Gastrocnemius medialis (tissue), 4 donors: ENCODE measurements at regions not wholly inside any gene's neighbourhood (a gene's known extent, or its start where the extent isn't known, plus 50 kb on each side); places are given as distances from the start of the nearest gene placed in this dataset.

Experiments
- POLR2A ChIP-seq, 2 donors: fragments of 450-650 bp; IDR thresholded peaks; one replicate each; pipeline ENCODE4 v1.6.1; 2017; ENCODE audit warnings: antibody characterized with exemption in 2 of 2, mild to moderate bottlenecking in 2 of 2, moderate library complexity in 2 of 2
- TF ChIP-seq, protein P1 (sequence below), 5 experiments: fragments of 450-650 bp in 3 of 5; fragments of 200-600 bp in 2 of 5; sonication (generic) in 2 of 5; IDR thresholded peaks in 4 of 5; conservative IDR thresholded peaks in 1 of 5; 1 replicate in 4 of 5; 2 replicates in 1 of 5; pipeline ENCODE4 v1.5.1; 2016 to 2019; ENCODE audit warnings: antibody characterized with exemption in 5 of 5, mild to moderate bottlenecking in 3 of 5, moderate library complexity in 3 of 5

- TF ChIP-seq, protein P1, sequence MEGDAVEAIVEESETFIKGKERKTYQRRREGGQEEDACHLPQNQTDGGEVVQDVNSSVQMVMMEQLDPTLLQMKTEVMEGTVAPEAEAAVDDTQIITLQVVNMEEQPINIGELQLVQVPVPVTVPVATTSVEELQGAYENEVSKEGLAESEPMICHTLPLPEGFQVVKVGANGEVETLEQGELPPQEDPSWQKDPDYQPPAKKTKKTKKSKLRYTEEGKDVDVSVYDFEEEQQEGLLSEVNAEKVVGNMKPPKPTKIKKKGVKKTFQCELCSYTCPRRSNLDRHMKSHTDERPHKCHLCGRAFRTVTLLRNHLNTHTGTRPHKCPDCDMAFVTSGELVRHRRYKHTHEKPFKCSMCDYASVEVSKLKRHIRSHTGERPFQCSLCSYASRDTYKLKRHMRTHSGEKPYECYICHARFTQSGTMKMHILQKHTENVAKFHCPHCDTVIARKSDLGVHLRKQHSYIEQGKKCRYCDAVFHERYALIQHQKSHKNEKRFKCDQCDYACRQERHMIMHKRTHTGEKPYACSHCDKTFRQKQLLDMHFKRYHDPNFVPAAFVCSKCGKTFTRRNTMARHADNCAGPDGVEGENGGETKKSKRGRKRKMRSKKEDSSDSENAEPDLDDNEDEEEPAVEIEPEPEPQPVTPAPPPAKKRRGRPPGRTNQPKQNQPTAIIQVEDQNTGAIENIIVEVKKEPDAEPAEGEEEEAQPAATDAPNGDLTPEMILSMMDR (IDR thresholded peaks at IDR 0.05 in 4 of 5, conservative IDR thresholded peaks at IDR 0.05 in 1 of 5), result no peak
- TF ChIP-seq POLR2A (IDR thresholded peaks at IDR 0.05), result no peak
Measured at GRCh38 chr4:23500894-23501449, 388.9 kb downstream of the PPARGC1A start.
